SU-DHL-6 (cell line): ENCODE measurements at regions not wholly inside any gene's neighbourhood (a gene's known extent, or its start where the extent isn't known, plus 50 kb on each side); places are given as distances from the start of the nearest gene placed in this dataset.

Experiments
- CTCF ChIP-seq: fragments of 200-600 bp; sonication (generic); IDR thresholded peaks from one replicate; pipeline ENCODE4 v1.5.1; 2017; ENCODE audit warnings: antibody characterized with exemption, mild to moderate bottlenecking, low read length, moderate library complexity; ENCODE audit not compliant: insufficient read depth, poor library complexity, severe bottlenecking
- EZH2phosphoT487 ChIP-seq: fragments of 200-600 bp; sonication (generic), shearing (Covaris generic); conservative IDR thresholded peaks from 2 replicates; pipeline ENCODE4 v1.6.1; 2018; ENCODE audit warnings: mild to moderate bottlenecking, antibody characterized with exemption, low read length, moderate library complexity, mixed read lengths

- no peak for TF ChIP-seq CTCF
- no peak for TF ChIP-seq EZH2phosphoT487
Observed at GRCh38 chr6:1044040-1044836, 267.7 kb upstream of the FOXQ1 start.
